ENCODE measurements at regions not wholly inside any gene's neighbourhood (a gene's known extent, or its start where the extent isn't known, plus 50 kb on each side); places are given as distances from the start of the nearest gene placed in this dataset.
"Not testable (repeated sequence)": the region's sequence is repeated elsewhere in the genome, so short reads cannot be mapped to it uniquely, and the experiment has no call there.

DNA sequence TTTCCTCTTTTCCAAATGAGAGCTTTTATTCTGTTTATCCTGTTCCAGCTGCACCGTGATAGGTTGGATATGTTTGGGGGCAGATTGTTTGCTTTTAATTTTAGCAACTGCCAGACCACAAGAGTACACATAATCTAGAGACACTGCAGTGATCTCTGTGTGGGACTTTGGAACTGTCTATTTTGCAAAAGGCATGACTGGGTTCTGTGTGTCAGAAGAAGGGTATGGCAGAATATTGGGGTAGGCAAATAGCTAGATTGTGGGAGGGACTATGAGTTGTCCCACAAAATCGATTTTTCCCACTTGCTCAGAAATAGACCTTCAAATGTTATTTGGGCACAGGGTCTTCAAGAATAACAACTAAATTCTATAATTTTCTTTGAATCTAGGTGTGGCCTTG is 275.9 kb upstream of the KITLG start:
- TF ChIP-seq, protein P1, sequence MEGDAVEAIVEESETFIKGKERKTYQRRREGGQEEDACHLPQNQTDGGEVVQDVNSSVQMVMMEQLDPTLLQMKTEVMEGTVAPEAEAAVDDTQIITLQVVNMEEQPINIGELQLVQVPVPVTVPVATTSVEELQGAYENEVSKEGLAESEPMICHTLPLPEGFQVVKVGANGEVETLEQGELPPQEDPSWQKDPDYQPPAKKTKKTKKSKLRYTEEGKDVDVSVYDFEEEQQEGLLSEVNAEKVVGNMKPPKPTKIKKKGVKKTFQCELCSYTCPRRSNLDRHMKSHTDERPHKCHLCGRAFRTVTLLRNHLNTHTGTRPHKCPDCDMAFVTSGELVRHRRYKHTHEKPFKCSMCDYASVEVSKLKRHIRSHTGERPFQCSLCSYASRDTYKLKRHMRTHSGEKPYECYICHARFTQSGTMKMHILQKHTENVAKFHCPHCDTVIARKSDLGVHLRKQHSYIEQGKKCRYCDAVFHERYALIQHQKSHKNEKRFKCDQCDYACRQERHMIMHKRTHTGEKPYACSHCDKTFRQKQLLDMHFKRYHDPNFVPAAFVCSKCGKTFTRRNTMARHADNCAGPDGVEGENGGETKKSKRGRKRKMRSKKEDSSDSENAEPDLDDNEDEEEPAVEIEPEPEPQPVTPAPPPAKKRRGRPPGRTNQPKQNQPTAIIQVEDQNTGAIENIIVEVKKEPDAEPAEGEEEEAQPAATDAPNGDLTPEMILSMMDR (IDR thresholded peaks at IDR 0.05), result no peak

DNA sequence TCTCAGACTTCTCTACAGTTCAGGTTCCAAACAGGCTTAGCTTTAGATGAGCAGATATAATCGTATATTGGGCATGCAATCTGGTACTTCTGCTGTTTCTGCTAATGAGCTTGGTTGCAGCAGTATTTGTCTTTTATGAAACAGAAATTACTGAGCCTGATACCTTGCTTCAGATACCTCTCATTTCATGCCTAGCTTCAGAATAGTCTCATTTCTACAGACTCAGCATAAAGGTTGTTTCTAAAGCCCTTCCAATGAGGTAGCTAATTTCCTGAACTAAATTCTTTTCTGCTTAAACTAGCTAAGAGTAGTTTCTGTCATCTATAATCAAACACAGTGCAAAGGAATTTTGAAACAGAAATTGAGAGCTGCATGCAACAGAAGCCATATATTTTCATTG is 275.0 kb upstream of the KITLG start:
- H3K27me3 ChIP-seq, result no peaks in the 10 kb centered on the region
- H3K27ac ChIP-seq, result no peak overlapping the region
- H3K4me3 ChIP-seq, result no peak overlapping the region
- intact Hi-C loops (cut with DNase I), result no loop called here
- TF ChIP-seq, protein P1 (IDR thresholded peaks at IDR 0.05), result no peak
- no peaks in the 10 kb centered on the region for H3K4me1 ChIP-seq
- DNase-seq (ENCODE audit: low spot score in 2 of 2), result no peak
- no peaks in the 10 kb centered on the region for H3K36me3 ChIP-seq
- no peaks in the 10 kb centered on the region for H3K9me3 ChIP-seq

More for the DNA sequence above, 275.9 kb upstream of the KITLG start:
- no peaks in the 10 kb centered on the region for H3K36me3 ChIP-seq
- H3K4me1 ChIP-seq, result no peaks in the 10 kb centered on the region
- H3K27me3 ChIP-seq, result no peaks in the 10 kb centered on the region
- no peak overlapping the region for H3K27ac ChIP-seq
- H3K4me3 ChIP-seq, result no peak overlapping the region
- DNase-seq (ENCODE audit: low spot score in 2 of 2), result no peak
- no peaks in the 10 kb centered on the region for H3K9me3 ChIP-seq
- intact Hi-C loops (cut with DNase I), result no loop called here

- DNase-seq (ENCODE audit: low spot score in 2 of 2), result no peak
- Histone ChIP-seq H3K9me3 (no peaks in the 10 kb centered on the region), H3K27ac (no peak overlapping the region), H3K4me3 (no peak overlapping the region), H3K27me3 (no peaks in the 10 kb centered on the region), H3K36me3 (no peaks in the 10 kb centered on the region), H3K4me1 (no peaks in the 10 kb centered on the region)
- intact Hi-C loops (cut with DNase I), result no loop called here
- TF ChIP-seq, protein P1 (IDR thresholded peaks at IDR 0.05), result no peak
These were observed 274.0 kb upstream of the KITLG start for GRCh38 chr12:88854260-88854659.

- H3K4me1 ChIP-seq; H3K36me3 ChIP-seq; DNase-seq (ENCODE audit: low spot score in 2 of 2); H3K9me3 ChIP-seq; H3K27ac ChIP-seq; intact Hi-C loops (cut with DNase I); H3K4me3 ChIP-seq; H3K27me3 ChIP-seq: not testable (repeated sequence)
These were observed 267.0 kb upstream of the KITLG start for GRCh38 chr12:88847246-88847645.

DNA sequence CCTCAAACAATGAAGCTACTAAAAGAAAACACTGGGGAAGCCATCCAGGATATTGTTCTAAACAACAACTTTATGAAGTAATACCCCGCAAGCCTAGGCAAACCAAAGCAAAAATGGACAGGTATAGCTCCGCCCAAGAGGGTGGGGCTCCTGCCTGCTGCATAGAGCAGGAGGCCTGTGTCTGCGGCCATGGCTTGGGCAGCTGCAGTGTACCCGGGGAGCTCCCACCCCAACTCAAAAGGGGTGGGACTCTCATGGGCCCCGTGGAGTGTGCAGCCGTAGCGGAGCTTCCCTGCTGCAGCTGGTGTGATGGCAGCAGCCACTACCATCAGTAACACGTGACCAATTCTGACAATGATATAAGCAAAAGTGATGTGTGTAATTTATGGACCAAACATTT is 264.2 kb upstream of the KITLG start:
- intact Hi-C loops (cut with DNase I), result no loop called here
- Histone ChIP-seq H3K9me3 (peaks cover 0 to 3% of the 10 kb centered on the region in 2 donors), H3K4me1 (no peaks in the 10 kb centered on the region), H3K4me3 (no peak overlapping the region), H3K36me3 (no peaks in the 10 kb centered on the region), H3K27me3 (no peaks in the 10 kb centered on the region), H3K27ac (no peak overlapping the region)
- DNase-seq (ENCODE audit: low spot score in 2 of 2), result no peak
- TF ChIP-seq, protein P1 (IDR thresholded peaks at IDR 0.05), result no peak

DNA sequence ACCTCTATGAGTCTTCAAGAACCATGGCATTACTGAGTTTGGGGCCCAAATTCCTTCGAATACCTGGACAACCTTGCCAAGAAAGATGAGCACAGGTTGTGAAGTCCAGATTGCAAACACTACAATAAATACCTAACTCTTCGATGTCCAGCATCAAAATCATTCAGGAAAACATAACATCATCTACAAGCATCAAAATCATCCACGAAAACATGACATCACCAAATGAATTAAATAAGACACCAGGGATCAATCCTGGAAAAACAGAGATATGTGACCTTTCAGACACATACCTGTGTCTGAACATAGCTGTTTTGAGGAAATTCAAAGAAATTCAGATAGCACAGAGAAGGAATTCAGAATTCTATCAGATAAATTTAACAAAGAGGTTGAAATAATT is 262.0 kb upstream of the KITLG start:
- TF ChIP-seq, protein P1 (IDR thresholded peaks at IDR 0.05), result no peak
- intact Hi-C loops (cut with DNase I), result no loop called here
- no peaks in the 10 kb centered on the region for H3K27me3 ChIP-seq
- no peak overlapping the region for H3K4me3 ChIP-seq
- DNase-seq (ENCODE audit: low spot score in 2 of 2), result no peak
- H3K4me1 ChIP-seq, result no peaks in the 10 kb centered on the region
- H3K9me3 ChIP-seq, result peaks cover 0 to 3% of the 10 kb centered on the region in 2 donors
- H3K36me3 ChIP-seq, result no peaks in the 10 kb centered on the region
- no peak overlapping the region for H3K27ac ChIP-seq
